KG1 (cell line): ENCODE measurements at regions not wholly inside any gene's neighbourhood (a gene's known extent, or its start where the extent isn't known, plus 50 kb on each side); places are given as distances from the start of the nearest gene placed in this dataset.

Experiments used
- DNase-seq: peaks from one replicate; lab custom pipeline; 2025; lab: John Stamatoyannopoulos, UW

GRCh38 chr7:68304536-68304935 lies 1293.7 kb upstream of the AUTS2 start:
- DNase-seq = no peak

- DNase-seq = no peak
These were observed 1291.6 kb upstream of the AUTS2 start for GRCh38 chr7:68306692-68307107.

GRCh38 chr7:68309271-68309670 lies 1289.0 kb upstream of the AUTS2 start:
- DNase-seq = no peak

- no peak for DNase-seq
These were observed 1288.5 kb upstream of the AUTS2 start for GRCh38 chr7:68309806-68310205.

GRCh38 chr7:68311958-68312357 lies 1286.3 kb upstream of the AUTS2 start:
- no peak for DNase-seq

- DNase-seq = no peak
These were observed 1284.5 kb upstream of the AUTS2 start for GRCh38 chr7:68313806-68314205.

GRCh38 chr7:68314208-68314607 lies 1284.1 kb upstream of the AUTS2 start:
- DNase-seq = no peak

- DNase-seq = no peak
These were observed 1280.8 kb upstream of the AUTS2 start for GRCh38 chr7:68317476-68317875.

- DNase-seq = no peak
These were observed 1279.2 kb upstream of the AUTS2 start for GRCh38 chr7:68319061-68319460.

- no peak for DNase-seq
These were observed 1277.1 kb upstream of the AUTS2 start for GRCh38 chr7:68321076-68321639.

- no peak for DNase-seq
These were observed 1276.3 kb upstream of the AUTS2 start for GRCh38 chr7:68321776-68322496.

- no peak for DNase-seq
These were observed 1273.7 kb upstream of the AUTS2 start for GRCh38 chr7:68324621-68325020.

GRCh38 chr7:68334216-68334615 lies 1264.1 kb upstream of the AUTS2 start:
- no peak for DNase-seq

- DNase-seq = no peak
These were observed 1263.5 kb upstream of the AUTS2 start for GRCh38 chr7:68334636-68335272.

- DNase-seq = no peak
These were observed 1261.7 kb upstream of the AUTS2 start for GRCh38 chr7:68336594-68336993.

- no peak for DNase-seq
These were observed 1249.9 kb upstream of the AUTS2 start for GRCh38 chr7:68348401-68348800.

- DNase-seq = no peak
These were observed 1235.3 kb upstream of the AUTS2 start for GRCh38 chr7:68362745-68363518.

- DNase-seq = no peak
These were observed 1233.2 kb upstream of the AUTS2 start for GRCh38 chr7:68364886-68365625.

- no peak for DNase-seq
These were observed 1226.3 kb upstream of the AUTS2 start for GRCh38 chr7:68371985-68372384.

GRCh38 chr7:68376131-68376661 lies 1222.1 kb upstream of the AUTS2 start:
- DNase-seq = no peak

- no peak for DNase-seq
These were observed 1216.5 kb upstream of the AUTS2 start for GRCh38 chr7:68381731-68382130.

- no peak for DNase-seq
These were observed 1213.7 kb upstream of the AUTS2 start for GRCh38 chr7:68384581-68384980.
